ENCODE measurements at regions not wholly inside any gene's neighbourhood (a gene's known extent, or its start where the extent isn't known, plus 50 kb on each side); places are given as distances from the start of the nearest gene placed in this dataset.

GRCh38 chr18:64295839-64296238, 147.0 kb upstream of the LINC00305 start:
- no peak for TF ChIP-seq EZH2 (IDR thresholded peaks at IDR 0.05; ENCODE audit: insufficient read depth, poor library complexity, severe bottlenecking)
- no peak for TF ChIP-seq EZH2phosphoT487 (IDR thresholded peaks at IDR 0.05; ENCODE audit: insufficient read depth, low read depth)

All from GM23248 (cell line).